ENCODE measurements at regions not wholly inside any gene's neighbourhood (a gene's known extent, or its start where the extent isn't known, plus 50 kb on each side); places are given as distances from the start of the nearest gene placed in this dataset.

DNA sequence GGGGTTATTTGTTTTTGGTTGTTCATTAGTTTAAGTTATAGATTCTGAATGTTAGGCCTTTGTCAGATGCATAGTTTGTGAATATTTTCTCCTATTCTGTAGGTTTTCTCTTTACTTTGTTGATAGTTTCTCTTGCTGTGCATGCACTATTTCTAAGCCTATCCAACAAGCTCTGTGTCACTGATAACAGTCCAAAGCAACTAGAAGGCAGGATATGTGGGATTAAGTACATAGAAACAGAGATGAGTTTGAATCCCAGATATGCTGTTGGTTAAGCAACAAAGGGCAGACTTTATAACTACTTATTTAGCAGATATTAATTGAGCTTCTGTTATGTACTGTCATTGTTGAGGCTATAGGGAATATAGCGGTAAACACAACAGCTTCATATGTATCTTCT, 390.4 kb downstream of the INSC start:
- Histone ChIP-seq H3T11ph (ENCODE audit: low read length) (no peak overlapping the region), H3K23ac (ENCODE audit: insufficient read length, low read depth, low read length) (no peak overlapping the region), H3K4me2 (ENCODE audit: insufficient read depth, insufficient read length, low read length) (no peak overlapping the region), H3K79me1 (ENCODE audit: insufficient read depth, low read depth, low read length, poor library complexity, severe bottlenecking) (no peaks in the 10 kb centered on the region), H2BK5ac (ENCODE audit: insufficient read length, low read length) (no peak overlapping the region), H2BK12ac (ENCODE audit: insufficient read length, low read depth, low read length) (no peak overlapping the region), H2AK5ac (ENCODE audit: insufficient read length, low read length) (no peak overlapping the region), H3K56ac (ENCODE audit: insufficient read length, low read depth, low read length) (no peak overlapping the region), H4K20me1 (ENCODE audit: control insufficient read depth, insufficient read depth, insufficient read length) (no peaks in the 10 kb centered on the region), H2AFZ (ENCODE audit: low read length) (no peak overlapping the region), H3K27me3 (ENCODE audit: insufficient read depth, low read length) (no peaks in the 10 kb centered on the region), H3K9me3 (ENCODE audit: control insufficient read depth, low read depth, low read length) (no peaks in the 10 kb centered on the region), H3K18ac (ENCODE audit: insufficient read length, low read depth, low read length) (no peak overlapping the region), H2BK15ac (ENCODE audit: low read depth, low read length) (no peak overlapping the region), H3K4ac (ENCODE audit: low read depth, low read length) (no peak overlapping the region), H3K9ac (ENCODE audit: extremely low read depth, insufficient read length, low read length) (no peak overlapping the region), H3K4me1 (ENCODE audit: insufficient read depth, low read length) (no peaks in the 10 kb centered on the region), H4K91ac (ENCODE audit: insufficient read length, low read depth, low read length) (no peak overlapping the region), H4K5ac (ENCODE audit: insufficient read length, low read depth, low read length) (no peak overlapping the region), H2BK20ac (ENCODE audit: low read depth, low read length, poor library complexity, severe bottlenecking) (no peak overlapping the region), H3K27ac (ENCODE audit: insufficient read length, low read depth, low read length) (no peak overlapping the region), H3K79me2 (ENCODE audit: insufficient read depth, low read length) (no peaks in the 10 kb centered on the region), H3K14ac (ENCODE audit: insufficient read depth, low read length) (no peak overlapping the region), H2BK120ac (ENCODE audit: low read depth, low read length, poor library complexity, severe bottlenecking) (no peak overlapping the region), H3K23me2 (ENCODE audit: insufficient read length, low read depth, low read length, poor library complexity, severe bottlenecking) (no peaks in the 10 kb centered on the region), H4K8ac (replicated peaks; ENCODE audit: insufficient read length, low read depth, low read length) (no peak overlapping the region)
- no peak overlapping the region for H3K4me3 Mint-ChIP-seq
- DNase-seq, result no peak
- H3K9me3 Mint-ChIP-seq, result no peaks in the 10 kb centered on the region
- no peaks in the 10 kb centered on the region for H3K36me3 Mint-ChIP-seq (ENCODE audit: insufficient read depth in 1 of 3, low read depth in 3 of 3)
- TF ChIP-seq CTCF (conservative IDR thresholded peaks at IDR 0.05), result no peak
- no CpG with 5 or more reads among the region's 1 CpG for WGBS (ENCODE audit: extremely low coverage, insufficient read length, low lambda C conversion rate)
- H3K27me3 Mint-ChIP-seq (ENCODE audit: low read depth), result no peaks in the 10 kb centered on the region
- H3K27ac Mint-ChIP-seq, result no peak overlapping the region
- H3K4me1 Mint-ChIP-seq, result peaks cover 10 to 14% of the 10 kb centered on the region in 2 experiments

Measured in H9 (cell line).